IPS DF 4.7 (cell line): ENCODE measurements at regions not wholly inside any gene's neighbourhood (a gene's known extent, or its start where the extent isn't known, plus 50 kb on each side); places are given as distances from the start of the nearest gene placed in this dataset.
"Not testable (repeated sequence)": the region's sequence is repeated elsewhere in the genome, so short reads cannot be mapped to it uniquely, and the experiment has no call there.

ENCODE experiments used
- DNase-seq: peaks from one replicate; pipeline ENCODE4 v3.0.0-alpha.2; 2013; ENCODE audit warnings: low spot score; ENCODE audit errors: extremely low read depth

- DNase-seq, result no peak
Observed at GRCh38 chr9:96133321-96134021, 168.5 kb downstream of the HSD17B3 start.

- no peak for DNase-seq
Observed at GRCh38 chr9:96131825-96132224, 170.2 kb downstream of the HSD17B3 start.

GRCh38 chr9:96130970-96131369 lies 171.0 kb downstream of the HSD17B3 start:
- no peak for DNase-seq

GRCh38 chr9:96129747-96130146 lies 172.2 kb downstream of the HSD17B3 start:
- DNase-seq, result no peak

- DNase-seq, result no peak
Observed at GRCh38 chr9:96128880-96129279, 173.1 kb downstream of the HSD17B3 start.

GRCh38 chr9:96126321-96126881 lies 175.6 kb downstream of the HSD17B3 start:
- no peak for DNase-seq

GRCh38 chr9:96125624-96126023 lies 176.4 kb downstream of the HSD17B3 start:
- no peak for DNase-seq

- no peak for DNase-seq
Observed at GRCh38 chr9:96122751-96123150, 179.2 kb downstream of the HSD17B3 start.

- no peak for DNase-seq
Observed at GRCh38 chr9:96122282-96122681, 179.7 kb downstream of the HSD17B3 start.

GRCh38 chr9:96121136-96121535 lies 180.8 kb downstream of the HSD17B3 start:
- no peak for DNase-seq

GRCh38 chr9:96117398-96118080 lies 184.4 kb downstream of the HSD17B3 start:
- DNase-seq, result no peak

GRCh38 chr9:96116275-96117064 lies 185.5 kb downstream of the HSD17B3 start:
- DNase-seq, result no peak

- no peak for DNase-seq
Observed at GRCh38 chr9:96115836-96116235, 186.1 kb downstream of the HSD17B3 start.

GRCh38 chr9:96113032-96113431 lies 188.9 kb downstream of the HSD17B3 start:
- no peak for DNase-seq

GRCh38 chr9:96109680-96110351 lies 192.2 kb downstream of the HSD17B3 start:
- no peak for DNase-seq

GRCh38 chr9:96108691-96109380 lies 193.1 kb downstream of the HSD17B3 start:
- no peak for DNase-seq

- DNase-seq, result no peak
Observed at GRCh38 chr9:96107436-96107835, 194.5 kb downstream of the HSD17B3 start.

- DNase-seq, result no peak
Observed at GRCh38 chr9:96100385-96101300, 201.3 kb downstream of the HSD17B3 start.

- not testable (repeated sequence) for DNase-seq
Observed at GRCh38 chr9:96090630-96091029, 211.3 kb downstream of the HSD17B3 start.
